Activated naive CD8-positive, alpha-beta T cell treated with anti-CD3 and anti-CD28 coated beads, Interleukin-2, amount 10 ng/mL, durations not matched to agents 7 days and 5 days (primary cell): ENCODE measurements at regions not wholly inside any gene's neighbourhood (a gene's known extent, or its start where the extent isn't known, plus 50 kb on each side); places are given as distances from the start of the nearest gene placed in this dataset.
"Not testable (repeated sequence)": the region's sequence is repeated elsewhere in the genome, so short reads cannot be mapped to it uniquely, and the experiment has no call there.

Experiments used
- ATAC-seq: fragments of 150-1000 bp; cut with Tn5 transposase; one replicate; pipeline ENCODE4 v1.10.0; 2021; ENCODE audit warnings: low read depth, moderate library complexity
- POLR2A ChIA-PET: fragments of 350-600 bp; sonication (Branson Sonifier 250); formaldehyde crosslinking; loops from one replicate; lab custom pipeline; 2021; ENCODE audit warnings: antibody characterized with exemption; lab: Charles Lee
- DNase-seq: peaks from one replicate; pipeline ENCODE4 v3.0.0; 2021
- H3K27ac Mint-ChIP-seq: one replicate; pipeline ENCODE4 v1.8.0; 2022; ENCODE audit warnings: mild to moderate bottlenecking, mixed read lengths
- H3K27me3 Mint-ChIP-seq: one replicate; pipeline ENCODE4 v1.8.0; 2022; ENCODE audit warnings: mild to moderate bottlenecking, moderate library complexity, mixed read lengths
- H3K36me3 Mint-ChIP-seq: one replicate; pipeline ENCODE4 v1.8.0; 2021; ENCODE audit warnings: mild to moderate bottlenecking, mixed read lengths
- H3K4me1 Mint-ChIP-seq: one replicate; pipeline ENCODE4 v1.8.0; 2021; ENCODE audit warnings: mixed read lengths
- H3K4me3 Mint-ChIP-seq: one replicate; pipeline ENCODE4 v1.8.0; 2022; ENCODE audit warnings: mild to moderate bottlenecking, moderate library complexity, mixed read lengths
- H3K9me3 Mint-ChIP-seq: one replicate; pipeline ENCODE4 v1.8.0; 2021; ENCODE audit warnings: mixed read lengths

DNA sequence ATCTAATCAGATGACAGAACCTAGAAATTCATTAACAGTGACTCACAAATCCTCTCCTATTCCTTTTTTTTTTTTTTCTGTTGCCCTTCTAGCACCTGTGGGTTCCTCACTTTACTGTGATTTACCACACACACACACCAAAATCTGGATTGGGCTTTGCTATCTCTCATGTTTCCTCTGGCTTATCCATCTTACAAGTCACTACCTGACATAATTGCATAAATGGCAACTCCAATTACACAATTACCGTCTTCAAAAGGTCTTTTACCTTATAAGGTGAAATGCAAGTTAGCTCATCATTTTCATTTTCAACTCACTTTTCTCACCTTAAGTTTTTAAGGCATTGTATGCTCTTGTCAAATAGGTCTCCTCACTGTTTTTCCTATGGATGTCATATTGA is 426.3 kb upstream of the MEF2C start:
- H3K27ac Mint-ChIP-seq, result no peak overlapping the region
- no peaks in the 10 kb centered on the region for H3K27me3 Mint-ChIP-seq
- no peaks in the 10 kb centered on the region for H3K9me3 Mint-ChIP-seq
- DNase-seq (no peak), ATAC-seq (no peak)
- peaks cover 6% of the 10 kb centered on the region for H3K4me1 Mint-ChIP-seq
- no peaks in the 10 kb centered on the region for H3K36me3 Mint-ChIP-seq
- POLR2A ChIA-PET, result no interaction called here
- no peak overlapping the region for H3K4me3 Mint-ChIP-seq

DNA sequence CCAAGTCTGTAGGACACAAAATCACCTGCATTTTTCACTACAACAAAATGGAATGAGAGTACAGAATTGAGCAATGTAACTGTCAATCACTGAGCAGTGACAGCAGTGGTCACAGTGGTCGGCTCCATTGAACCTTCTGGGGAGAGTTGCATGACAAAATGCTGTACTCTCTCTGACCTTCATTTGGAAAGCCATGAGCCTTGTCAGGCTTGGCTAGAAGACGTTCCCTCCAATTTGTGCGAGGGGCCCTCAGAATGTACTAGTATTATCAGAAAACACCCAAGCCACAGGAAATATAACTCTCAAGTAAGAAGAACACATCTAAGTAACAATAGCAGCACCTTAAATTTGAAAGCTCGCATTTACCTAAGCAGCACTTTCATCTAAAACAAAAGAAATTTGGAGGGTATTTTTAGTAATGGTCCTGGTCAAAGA is 425.6 kb upstream of the MEF2C start:
- no peak for ATAC-seq

GRCh38 chr5:89307972-89308371 is 425.0 kb upstream of the MEF2C start:
- ATAC-seq, result no peak
- no peak for DNase-seq
- Mint-ChIP-seq H3K4me3 (no peak overlapping the region), H3K4me1 (no peaks in the 10 kb centered on the region), H3K36me3 (no peaks in the 10 kb centered on the region), H3K27ac (no peak overlapping the region), H3K9me3 (no peaks in the 10 kb centered on the region), H3K27me3 (no peaks in the 10 kb centered on the region)
- POLR2A ChIA-PET, result no interaction called here

More for the DNA sequence above, 425.6 kb upstream of the MEF2C start:
- Mint-ChIP-seq H3K4me1 (peaks cover under 1% of the 10 kb centered on the region), H3K36me3 (no peaks in the 10 kb centered on the region), H3K4me3 (no peak overlapping the region), H3K27ac (no peak overlapping the region), H3K27me3 (no peaks in the 10 kb centered on the region), H3K9me3 (no peaks in the 10 kb centered on the region)
- POLR2A ChIA-PET, result no interaction called here
- DNase-seq, result no peak

GRCh38 chr5:89307141-89307540 is 424.2 kb upstream of the MEF2C start:
- H3K4me1 Mint-ChIP-seq, ATAC-seq, H3K9me3 Mint-ChIP-seq, POLR2A ChIA-PET, H3K36me3 Mint-ChIP-seq, H3K27ac Mint-ChIP-seq, H3K4me3 Mint-ChIP-seq, H3K27me3 Mint-ChIP-seq, DNase-seq: not testable (repeated sequence)

DNA sequence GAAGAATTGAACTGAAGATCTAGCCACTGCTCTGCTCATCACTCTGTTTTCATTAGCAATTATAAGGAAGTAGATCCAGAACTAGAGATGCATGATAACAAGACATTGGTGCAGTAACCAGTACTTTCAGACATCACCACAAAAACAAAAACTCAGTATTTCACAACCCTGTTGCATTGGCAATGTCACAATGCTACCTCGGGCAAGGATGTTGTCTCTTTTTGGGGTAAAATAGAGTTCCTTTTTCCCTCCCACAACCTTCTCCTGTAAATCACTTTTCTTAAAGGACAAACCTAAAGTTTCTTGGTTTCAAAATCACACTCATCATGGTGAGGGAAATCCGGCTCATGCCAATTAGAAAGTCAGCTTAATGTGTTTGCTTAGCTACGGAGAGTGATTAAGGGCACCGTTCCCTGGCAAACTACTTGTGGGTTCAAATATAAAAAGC is 420.1 kb upstream of the MEF2C start:
- no peak overlapping the region for H3K4me3 Mint-ChIP-seq
- H3K4me1 Mint-ChIP-seq, result no peaks in the 10 kb centered on the region
- POLR2A ChIA-PET, result no interaction called here
- no peak overlapping the region for H3K27ac Mint-ChIP-seq
- no peak for ATAC-seq
- no peaks in the 10 kb centered on the region for H3K27me3 Mint-ChIP-seq
- no peaks in the 10 kb centered on the region for H3K36me3 Mint-ChIP-seq
- no peak for DNase-seq
- H3K9me3 Mint-ChIP-seq, result no peaks in the 10 kb centered on the region

- Mint-ChIP-seq H3K36me3 (no peaks in the 10 kb centered on the region), H3K4me1 (no peaks in the 10 kb centered on the region), H3K27me3 (no peaks in the 10 kb centered on the region), H3K27ac (no peak overlapping the region), H3K4me3 (no peak overlapping the region), H3K9me3 (no peaks in the 10 kb centered on the region)
- ATAC-seq (no peak), DNase-seq (no peak)
- POLR2A ChIA-PET, result no interaction called here
These were observed 419.3 kb upstream of the MEF2C start for GRCh38 chr5:89302102-89302891.

GRCh38 chr5:89301321-89302025 is 418.5 kb upstream of the MEF2C start:
- Mint-ChIP-seq H3K4me1 (no peaks in the 10 kb centered on the region), H3K27me3 (no peaks in the 10 kb centered on the region), H3K9me3 (no peaks in the 10 kb centered on the region), H3K4me3 (no peak overlapping the region), H3K36me3 (no peaks in the 10 kb centered on the region), H3K27ac (no peak overlapping the region)
- POLR2A ChIA-PET, result no interaction called here
- DNase-seq (no peak), ATAC-seq (no peak)

DNA sequence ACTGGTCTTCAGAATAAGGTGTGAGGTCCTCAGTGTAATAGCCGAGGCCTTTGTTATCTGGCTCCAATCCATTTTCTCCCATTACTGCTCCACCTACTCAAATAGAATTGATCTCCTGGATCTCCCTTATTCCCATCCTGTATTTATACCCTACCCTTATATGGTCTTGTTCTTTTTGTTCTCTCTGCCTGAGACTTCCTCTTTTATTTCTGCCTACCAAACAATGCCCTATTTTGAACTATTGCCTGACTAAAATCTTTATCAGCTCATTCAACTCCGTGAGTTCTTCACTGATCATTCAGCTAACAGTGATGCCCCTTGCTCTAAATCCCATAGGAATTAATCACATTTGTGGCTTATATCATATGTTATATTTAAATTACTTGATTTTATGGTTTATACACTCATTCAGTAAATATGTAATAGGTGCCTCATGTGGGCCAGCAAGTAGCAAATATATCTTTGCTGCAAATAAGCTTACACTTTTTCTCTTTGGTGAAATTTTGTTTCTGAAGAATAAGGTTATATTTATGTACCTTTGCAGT is 417.5 kb upstream of the MEF2C start:
- Mint-ChIP-seq H3K4me1 (no peaks in the 10 kb centered on the region), H3K27ac (no peak overlapping the region), H3K4me3 (no peak overlapping the region), H3K36me3 (no peaks in the 10 kb centered on the region), H3K27me3 (no peaks in the 10 kb centered on the region), H3K9me3 (no peaks in the 10 kb centered on the region)
- DNase-seq (no peak), ATAC-seq (no peak)
- POLR2A ChIA-PET, result no interaction called here

- DNase-seq, result no peak
- POLR2A ChIA-PET, result no interaction called here
- ATAC-seq, result no peak
- Mint-ChIP-seq H3K27ac (no peak overlapping the region), H3K4me1 (no peaks in the 10 kb centered on the region), H3K4me3 (no peak overlapping the region), H3K36me3 (no peaks in the 10 kb centered on the region), H3K9me3 (no peaks in the 10 kb centered on the region), H3K27me3 (no peaks in the 10 kb centered on the region)
These were observed 417.0 kb upstream of the MEF2C start for GRCh38 chr5:89299998-89300397.

DNA sequence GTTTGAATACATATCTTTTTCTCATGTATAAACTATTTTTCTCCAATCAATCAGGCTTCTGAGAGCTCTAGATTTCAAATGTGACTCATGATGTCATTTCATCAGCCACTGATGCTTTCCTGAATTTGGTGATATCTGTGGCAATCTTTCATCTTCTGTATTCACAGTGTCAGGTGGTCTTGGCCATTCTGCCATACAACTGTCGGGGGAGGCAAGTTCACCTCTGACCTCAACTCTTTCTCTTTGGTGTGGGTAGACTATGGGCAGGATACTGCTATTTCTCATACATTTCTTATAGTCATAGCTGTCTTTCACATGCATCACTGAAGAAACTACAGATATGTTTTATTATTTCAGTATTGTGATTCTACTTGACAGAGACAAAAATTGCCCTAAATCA is 414.1 kb upstream of the MEF2C start:
- Mint-ChIP-seq H3K4me3 (no peak overlapping the region), H3K4me1 (no peaks in the 10 kb centered on the region), H3K27ac (no peak overlapping the region), H3K27me3 (no peaks in the 10 kb centered on the region), H3K36me3 (no peaks in the 10 kb centered on the region), H3K9me3 (no peaks in the 10 kb centered on the region)
- DNase-seq, result no peak
- POLR2A ChIA-PET, result no interaction called here
- ATAC-seq, result no peak

DNA sequence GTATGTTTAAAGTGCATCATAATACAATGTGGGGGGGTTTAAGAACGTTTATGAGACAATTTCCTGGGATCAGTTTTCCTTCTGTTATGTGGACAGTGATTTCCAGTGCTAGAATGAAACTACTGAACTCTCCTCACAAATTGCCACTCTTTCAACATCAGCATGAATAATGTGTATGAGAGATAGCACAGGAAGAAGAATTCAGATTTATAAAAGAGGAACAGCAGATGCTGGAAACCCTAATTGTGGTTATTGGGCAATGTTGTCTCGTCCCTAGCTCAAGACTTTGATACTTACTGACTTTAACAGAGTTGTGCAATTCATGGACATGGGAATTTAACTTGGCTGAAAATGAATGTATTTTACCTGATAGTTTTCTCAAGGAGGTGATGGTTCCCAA is 410.8 kb upstream of the MEF2C start:
- Mint-ChIP-seq H3K27me3 (no peaks in the 10 kb centered on the region), H3K27ac (no peak overlapping the region), H3K36me3 (no peaks in the 10 kb centered on the region), H3K4me1 (no peaks in the 10 kb centered on the region), H3K9me3 (no peaks in the 10 kb centered on the region), H3K4me3 (no peak overlapping the region)
- POLR2A ChIA-PET, result no interaction called here
- ATAC-seq (no peak), DNase-seq (no peak)

DNA sequence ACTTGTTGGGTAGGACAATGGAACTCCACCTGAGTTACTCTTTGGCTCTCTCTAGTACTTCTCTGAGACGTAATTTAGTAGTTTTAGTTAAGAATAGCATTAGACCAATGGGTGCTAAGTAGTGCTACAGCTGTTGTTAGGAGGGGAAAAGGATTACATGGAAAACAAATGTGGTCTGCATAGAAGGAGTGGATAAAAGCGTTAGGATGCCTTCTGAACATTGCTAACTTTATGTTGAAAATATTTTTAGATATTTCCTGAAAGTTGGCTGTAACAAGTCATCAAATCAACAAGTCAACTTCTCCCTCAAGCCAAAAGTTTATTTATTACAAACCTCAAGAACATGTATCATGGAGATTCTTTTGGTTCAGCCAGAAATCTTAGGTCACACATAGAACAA is 409.5 kb upstream of the MEF2C start:
- H3K4me3 Mint-ChIP-seq, result no peak overlapping the region
- H3K27ac Mint-ChIP-seq, result no peak overlapping the region
- POLR2A ChIA-PET, result no interaction called here

GRCh38 chr5:89289604-89290003 is 406.6 kb upstream of the MEF2C start:
- ATAC-seq (no peak), DNase-seq (no peak)
- H3K9me3 Mint-ChIP-seq, result no peaks in the 10 kb centered on the region
- H3K4me3 Mint-ChIP-seq, result no peak overlapping the region
- H3K4me1 Mint-ChIP-seq, result no peaks in the 10 kb centered on the region
- no peaks in the 10 kb centered on the region for H3K27me3 Mint-ChIP-seq
- POLR2A ChIA-PET, result no interaction called here
- no peak overlapping the region for H3K27ac Mint-ChIP-seq
- no peaks in the 10 kb centered on the region for H3K36me3 Mint-ChIP-seq

More for the DNA sequence above, 409.5 kb upstream of the MEF2C start:
- DNase-seq, result no peak
- H3K36me3 Mint-ChIP-seq, result no peaks in the 10 kb centered on the region
- H3K9me3 Mint-ChIP-seq, result no peaks in the 10 kb centered on the region
- H3K4me1 Mint-ChIP-seq, result no peaks in the 10 kb centered on the region
- no peaks in the 10 kb centered on the region for H3K27me3 Mint-ChIP-seq
- ATAC-seq, result no peak

DNA sequence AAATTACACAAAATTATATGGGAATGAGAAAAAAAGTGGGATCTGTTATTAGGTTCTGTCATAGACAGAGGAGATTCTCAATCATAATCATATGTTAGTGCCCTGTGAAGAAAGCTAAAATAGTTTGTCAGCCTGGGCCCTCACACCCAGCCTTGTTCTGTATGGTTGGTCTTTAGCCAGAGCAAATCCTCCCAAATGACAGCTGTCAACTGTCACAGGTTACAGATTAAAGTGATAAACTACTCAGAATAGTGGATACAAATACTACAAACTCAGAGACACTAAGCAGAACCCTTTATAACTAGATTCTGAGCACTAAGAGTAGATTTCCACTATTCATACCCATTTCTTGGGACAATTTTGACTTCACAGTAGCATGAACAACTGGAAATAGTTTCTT is 405.0 kb upstream of the MEF2C start:
- Mint-ChIP-seq H3K27me3 (no peaks in the 10 kb centered on the region), H3K27ac (no peak overlapping the region)

More for the DNA sequence above, 405.0 kb upstream of the MEF2C start:
- DNase-seq, result no peak
- H3K4me3 Mint-ChIP-seq, result no peak overlapping the region
- ATAC-seq, result no peak
- H3K36me3 Mint-ChIP-seq, result no peaks in the 10 kb centered on the region
- POLR2A ChIA-PET, result no interaction called here
- H3K9me3 Mint-ChIP-seq, result no peaks in the 10 kb centered on the region
- H3K4me1 Mint-ChIP-seq, result no peaks in the 10 kb centered on the region
